ENCODE measurements at regions not wholly inside any gene's neighbourhood (a gene's known extent, or its start where the extent isn't known, plus 50 kb on each side); places are given as distances from the start of the nearest gene placed in this dataset.

- no peak for DNase-seq
- H3K4me1 ChIP-seq: no peaks in the 10 kb centered on the region
- in situ Hi-C loops (cut with MboI; ENCODE audit: low sequenced_read_pairs in 4 of 4): no loop called here
- intact Hi-C loops (cut with DNase I; ENCODE audit: low total_unique reads): no loop called here
- H3K4me3 ChIP-seq: no peak overlapping the region
- H3K9me3 ChIP-seq: no peaks in the 10 kb centered on the region
- ATAC-seq: no peak
- no peak overlapping the region for H3K27ac ChIP-seq
- no peaks in the 10 kb centered on the region for H3K27me3 ChIP-seq
- no peaks in the 10 kb centered on the region for H3K36me3 ChIP-seq
- TF ChIP-seq, protein P1, sequence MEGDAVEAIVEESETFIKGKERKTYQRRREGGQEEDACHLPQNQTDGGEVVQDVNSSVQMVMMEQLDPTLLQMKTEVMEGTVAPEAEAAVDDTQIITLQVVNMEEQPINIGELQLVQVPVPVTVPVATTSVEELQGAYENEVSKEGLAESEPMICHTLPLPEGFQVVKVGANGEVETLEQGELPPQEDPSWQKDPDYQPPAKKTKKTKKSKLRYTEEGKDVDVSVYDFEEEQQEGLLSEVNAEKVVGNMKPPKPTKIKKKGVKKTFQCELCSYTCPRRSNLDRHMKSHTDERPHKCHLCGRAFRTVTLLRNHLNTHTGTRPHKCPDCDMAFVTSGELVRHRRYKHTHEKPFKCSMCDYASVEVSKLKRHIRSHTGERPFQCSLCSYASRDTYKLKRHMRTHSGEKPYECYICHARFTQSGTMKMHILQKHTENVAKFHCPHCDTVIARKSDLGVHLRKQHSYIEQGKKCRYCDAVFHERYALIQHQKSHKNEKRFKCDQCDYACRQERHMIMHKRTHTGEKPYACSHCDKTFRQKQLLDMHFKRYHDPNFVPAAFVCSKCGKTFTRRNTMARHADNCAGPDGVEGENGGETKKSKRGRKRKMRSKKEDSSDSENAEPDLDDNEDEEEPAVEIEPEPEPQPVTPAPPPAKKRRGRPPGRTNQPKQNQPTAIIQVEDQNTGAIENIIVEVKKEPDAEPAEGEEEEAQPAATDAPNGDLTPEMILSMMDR (IDR thresholded peaks at IDR 0.05 in 4 of 5, conservative IDR thresholded peaks at IDR 0.05 in 1 of 5): no peak
- TF ChIP-seq POLR2A (IDR thresholded peaks at IDR 0.05): no peak
These were observed 138.9 kb upstream of the MYCN start for GRCh38 chr2:15801439-15801838.

GRCh38 chr2:15801904-15802303, 138.4 kb upstream of the MYCN start:
- H3K36me3 ChIP-seq: no peaks in the 10 kb centered on the region
- ATAC-seq (no peak), DNase-seq (no peak)
- in situ Hi-C loops (cut with MboI; ENCODE audit: low sequenced_read_pairs in 4 of 4): no loop called here
- H3K27ac ChIP-seq: no peak overlapping the region
- H3K4me3 ChIP-seq: no peak overlapping the region
- H3K9me3 ChIP-seq: no peaks in the 10 kb centered on the region
- intact Hi-C loops (cut with DNase I; ENCODE audit: low total_unique reads): no loop called here
- no peaks in the 10 kb centered on the region for H3K27me3 ChIP-seq
- TF ChIP-seq, protein P1 (IDR thresholded peaks at IDR 0.05 in 4 of 5, conservative IDR thresholded peaks at IDR 0.05 in 1 of 5): no peak
- no peak for TF ChIP-seq POLR2A (IDR thresholded peaks at IDR 0.05)
- H3K4me1 ChIP-seq: no peaks in the 10 kb centered on the region

DNA sequence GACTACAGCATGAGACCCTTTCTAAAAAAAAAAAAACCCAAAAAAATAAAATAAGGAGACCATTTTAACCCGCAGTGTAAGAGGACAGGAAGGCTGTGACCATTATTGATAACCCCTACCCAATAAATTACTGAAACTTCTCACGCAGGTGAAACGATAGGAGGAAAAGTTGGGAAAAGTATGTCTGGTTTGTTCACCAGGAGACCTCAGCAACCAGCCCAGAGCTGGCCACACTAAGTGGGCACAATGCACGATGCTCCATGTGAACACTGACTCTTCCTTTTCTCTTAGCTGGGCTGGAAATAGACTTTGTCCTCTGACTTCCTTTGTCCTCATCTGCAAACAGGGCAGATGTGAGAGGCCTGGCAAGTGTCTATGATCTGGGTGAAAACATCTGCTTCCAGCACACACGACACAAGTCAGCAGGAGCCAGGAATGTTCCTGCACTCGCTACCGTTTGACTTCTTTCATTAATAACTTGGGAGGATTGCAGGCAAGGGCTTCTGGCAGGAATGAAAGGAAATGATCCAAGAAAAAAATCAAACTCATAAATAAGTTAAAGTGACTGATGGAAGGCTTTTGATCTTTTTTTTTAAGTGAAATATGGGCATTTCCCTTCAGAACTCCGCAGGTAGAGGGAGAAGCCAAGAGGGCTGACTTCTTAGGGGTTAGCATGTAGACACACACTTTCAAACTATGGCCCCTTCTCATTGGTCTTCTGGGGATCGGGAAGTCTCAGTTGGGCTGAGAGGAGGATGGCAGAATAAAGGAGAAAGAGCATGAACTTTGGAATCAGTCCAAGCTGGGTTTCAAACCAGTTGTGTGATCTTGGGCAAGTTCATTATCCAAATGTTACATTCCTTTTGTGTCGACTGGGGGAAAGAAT, 137.4 kb upstream of the MYCN start:
- DNase-seq: no peak
- no peak overlapping the region for H3K4me3 ChIP-seq
- no peak overlapping the region for H3K27ac ChIP-seq
- no peak for ATAC-seq
- H3K36me3 ChIP-seq: no peaks in the 10 kb centered on the region
- H3K9me3 ChIP-seq: no peaks in the 10 kb centered on the region
- H3K4me1 ChIP-seq: no peaks in the 10 kb centered on the region
- no peaks in the 10 kb centered on the region for H3K27me3 ChIP-seq
- intact Hi-C loops (cut with DNase I; ENCODE audit: low total_unique reads): no loop called here
- TF ChIP-seq, protein P1 (IDR thresholded peaks at IDR 0.05 in 4 of 5, conservative IDR thresholded peaks at IDR 0.05 in 1 of 5): no peak
- no peak for TF ChIP-seq POLR2A (IDR thresholded peaks at IDR 0.05)
- in situ Hi-C loops (cut with MboI; ENCODE audit: low sequenced_read_pairs in 4 of 4): no loop called here

DNA sequence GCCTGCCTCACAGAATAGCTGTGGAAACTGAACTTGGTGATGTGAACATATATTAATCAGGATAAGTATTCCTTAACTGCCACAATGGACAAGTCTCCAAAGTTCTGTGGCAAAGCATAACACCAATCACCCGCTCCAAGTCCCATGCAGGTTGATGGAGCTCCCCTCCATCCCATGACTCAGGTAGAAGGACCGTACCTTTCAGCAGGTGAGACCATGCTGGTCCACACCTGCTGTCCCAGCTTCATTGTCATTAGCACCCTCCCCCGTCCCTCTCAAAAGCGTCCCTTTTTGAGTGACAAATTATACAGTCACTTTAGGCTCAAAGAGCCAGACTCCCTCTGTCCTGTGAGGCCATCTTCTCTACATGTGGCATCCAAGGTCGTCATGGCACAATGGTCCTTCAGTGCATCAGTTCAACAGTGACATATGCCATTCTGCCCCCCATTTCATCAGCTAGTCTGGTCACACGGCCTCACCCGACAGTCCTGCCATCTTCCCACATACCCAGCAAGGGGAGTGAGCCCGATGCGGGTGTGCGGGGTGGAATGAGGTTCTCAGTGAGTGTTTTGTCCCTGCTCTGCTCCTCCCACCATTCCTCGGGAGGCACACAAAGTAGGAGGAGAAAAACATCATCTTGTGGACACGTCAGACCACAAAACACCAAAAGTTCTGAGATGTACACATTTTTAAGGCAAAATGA, 136.7 kb upstream of the MYCN start:
- H3K27ac ChIP-seq: no peak overlapping the region
- H3K27me3 ChIP-seq: no peaks in the 10 kb centered on the region
- no peaks in the 10 kb centered on the region for H3K4me1 ChIP-seq
- ATAC-seq: no peak
- H3K9me3 ChIP-seq: no peaks in the 10 kb centered on the region
- H3K36me3 ChIP-seq: no peaks in the 10 kb centered on the region
- no peak for DNase-seq
- no peak overlapping the region for H3K4me3 ChIP-seq
- intact Hi-C loops (cut with DNase I; ENCODE audit: low total_unique reads) (no loop called here), in situ Hi-C loops (cut with MboI; ENCODE audit: low sequenced_read_pairs in 4 of 4) (no loop called here)
- TF ChIP-seq, protein P1 (IDR thresholded peaks at IDR 0.05 in 4 of 5, conservative IDR thresholded peaks at IDR 0.05 in 1 of 5): no peak
- no peak for TF ChIP-seq POLR2A (IDR thresholded peaks at IDR 0.05)
